Ectodermal cell (in vitro differentiated cells): ENCODE measurements at regions not wholly inside any gene's neighbourhood (a gene's known extent, or its start where the extent isn't known, plus 50 kb on each side); places are given as distances from the start of the nearest gene placed in this dataset.
A peak's percentile ranks its signal among the peaks of the same experiment; 100 is the strongest.
"Not testable (repeated sequence)": the region's sequence is repeated elsewhere in the genome, so short reads cannot be mapped to it uniquely, and the experiment has no call there.

Experiments
- H3K27ac ChIP-seq: 2 replicates; pipeline ENCODE4 v1.7.0; 2013; ENCODE audit warnings: mild to moderate bottlenecking, low read depth, low read length; ENCODE audit not compliant: insufficient read depth, poor library complexity, severe bottlenecking
- H3K27me3 ChIP-seq: 2 replicates; pipeline ENCODE4 v1.7.0; 2013; ENCODE audit warnings: mild to moderate bottlenecking, low read length; ENCODE audit not compliant: insufficient read depth, control insufficient read depth, poor library complexity, severe bottlenecking
- H3K36me3 ChIP-seq: one replicate; pipeline ENCODE4 v1.7.0; 2013; ENCODE audit warnings: low read length; ENCODE audit not compliant: control insufficient read depth, insufficient read depth
- H3K4me1 ChIP-seq: one replicate; pipeline ENCODE4 v1.7.0; 2013; ENCODE audit warnings: low read length; ENCODE audit not compliant: control insufficient read depth, insufficient read depth
- H3K4me3 ChIP-seq: 2 replicates; pipeline ENCODE4 v1.7.0; 2013; ENCODE audit warnings: low read depth, low read length, control low read depth; ENCODE audit not compliant: insufficient read depth
- H3K9me3 ChIP-seq: 2 replicates; pipeline ENCODE4 v1.7.0; 2013; ENCODE audit warnings: mild to moderate bottlenecking, low read length, moderate library complexity; ENCODE audit not compliant: control insufficient read depth
- WGBS, 2 experiments: methylation state at CpG; one replicate each; pipeline ENCODE4 v1.1.7; 2013; ENCODE audit warnings: missing lambda C conversion rate in 2 of 2; 5-methylcytosine and 5-hydroxymethylcytosine counted together

DNA sequence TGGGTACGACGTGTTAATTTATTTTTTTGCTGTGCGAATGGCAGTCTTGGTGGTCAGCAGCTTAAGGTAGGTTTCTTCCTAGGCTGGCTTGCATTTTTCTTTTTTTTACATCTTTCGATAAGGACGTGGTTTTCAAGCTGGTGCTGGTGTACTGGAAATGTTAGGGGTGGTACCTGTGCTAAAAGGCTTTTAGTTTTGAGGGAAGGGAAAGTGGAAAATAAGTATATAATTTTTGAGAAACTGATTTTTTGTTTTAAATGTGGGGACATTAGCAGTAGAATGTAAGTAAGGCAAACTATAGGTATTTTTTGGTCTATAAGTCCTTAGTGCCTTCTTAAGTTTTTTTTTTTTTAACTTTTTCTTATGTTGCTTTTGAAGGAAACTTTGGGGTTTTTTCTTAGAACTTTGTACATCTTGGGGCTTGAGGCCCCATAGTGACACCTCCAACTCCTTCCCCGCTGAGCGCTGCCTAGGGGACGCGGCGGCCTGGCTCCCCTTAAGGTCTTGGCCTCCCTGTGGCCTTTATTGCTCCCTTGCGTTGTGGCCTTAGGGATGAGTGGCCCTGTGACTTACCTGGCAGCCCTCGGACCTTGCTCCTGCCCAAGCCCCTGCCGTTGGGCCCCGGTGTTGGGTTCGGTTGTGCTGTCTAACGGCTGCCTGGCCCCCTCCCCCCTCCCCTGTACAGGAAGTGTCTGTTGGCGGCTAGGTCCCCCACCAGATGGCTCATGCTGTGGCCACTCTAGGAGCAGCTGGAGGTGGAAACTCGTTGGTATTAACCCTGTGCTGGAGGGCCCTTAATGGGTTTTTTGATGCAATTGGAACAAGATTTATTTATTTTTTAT, 88.0 kb upstream of the RPRML start:
- H3K27me3 ChIP-seq: no peaks in the 10 kb centered on the region
- H3K9me3 ChIP-seq: no peaks in the 10 kb centered on the region
- 21 to 24% methylated on average over 17 to 18 of the region's 18 CpGs for whole genome bisulfite sequencing, 2 experiments
- H3K36me3 ChIP-seq: no peaks in the 10 kb centered on the region
- peaks cover 3% of the 10 kb centered on the region for H3K4me1 ChIP-seq
- no peak overlapping the region for H3K27ac ChIP-seq
- H3K4me3 ChIP-seq: peak overlapping the region; percentile 92

- no peaks in the 10 kb centered on the region for H3K36me3 ChIP-seq
- WGBS, 2 experiments: 68% methylated on average over 5 to 6 of the region's 6 CpGs
- no peaks in the 10 kb centered on the region for H3K27me3 ChIP-seq
- H3K4me3 ChIP-seq: no peak overlapping the region
- no peak overlapping the region for H3K27ac ChIP-seq
- H3K9me3 ChIP-seq: no peaks in the 10 kb centered on the region
- peaks cover 3% of the 10 kb centered on the region for H3K4me1 ChIP-seq
Observed at GRCh38 chr17:47066095-47066494, 87.0 kb upstream of the RPRML start.

- peaks cover 3% of the 10 kb centered on the region for H3K4me1 ChIP-seq
- H3K36me3 ChIP-seq: no peaks in the 10 kb centered on the region
- H3K4me3 ChIP-seq: no peak overlapping the region
- 93 to 94% methylated on average over 4 to 5 of the region's 5 CpGs for WGBS, 2 experiments
- H3K9me3 ChIP-seq: no peaks in the 10 kb centered on the region
- no peak overlapping the region for H3K27ac ChIP-seq
- no peaks in the 10 kb centered on the region for H3K27me3 ChIP-seq
Observed at GRCh38 chr17:47064684-47065083, 85.6 kb upstream of the RPRML start.

DNA sequence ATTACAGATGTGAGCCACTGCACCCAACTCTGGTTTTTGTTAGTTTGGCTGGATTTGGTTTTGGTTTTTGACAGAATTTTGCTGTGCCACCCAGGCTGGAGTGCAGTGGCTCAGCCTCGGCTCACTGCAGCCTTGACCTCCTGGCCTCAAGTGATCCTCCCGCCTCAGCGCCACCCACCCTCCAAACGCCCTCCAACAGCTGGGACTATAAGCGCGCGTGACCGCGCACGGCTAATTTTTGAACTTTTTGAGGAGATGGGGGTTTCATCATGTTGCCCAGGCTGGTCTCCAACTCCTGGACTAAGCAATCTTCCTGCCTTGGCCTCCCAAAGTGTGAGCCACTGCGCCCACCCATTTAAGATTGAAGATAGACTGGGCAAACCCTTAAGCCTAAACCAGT, 84.4 kb upstream of the RPRML start:
- Histone ChIP-seq H3K4me3 (no peak overlapping the region), H3K36me3 (no peaks in the 10 kb centered on the region), H3K9me3 (no peaks in the 10 kb centered on the region), H3K27ac (no peak overlapping the region), H3K4me1 (peaks cover 3% of the 10 kb centered on the region), H3K27me3 (no peaks in the 10 kb centered on the region)
- WGBS, 2 experiments: 93 to 96% methylated on average over 11 of the region's 11 CpGs

DNA sequence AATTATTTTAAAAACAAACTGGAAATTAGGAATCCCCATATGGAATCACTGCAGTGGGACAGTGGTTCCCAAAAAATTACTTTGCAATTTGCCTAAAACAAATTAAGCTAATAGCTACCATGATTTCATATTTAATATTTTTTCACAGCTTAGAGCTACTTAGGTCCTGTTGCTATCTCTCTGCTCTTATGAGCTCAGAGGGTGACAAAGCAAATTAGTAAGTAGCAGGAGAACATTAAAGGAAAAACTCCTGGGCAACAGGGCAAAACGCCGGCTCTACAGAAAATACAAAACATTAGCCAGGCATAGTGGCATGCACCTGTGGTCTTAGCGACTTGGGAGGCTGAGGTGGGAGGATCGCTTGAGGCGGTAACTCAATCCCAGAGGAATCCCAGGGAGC, 83.8 kb upstream of the RPRML start:
- not testable (repeated sequence) for H3K27ac ChIP-seq, H3K4me3 ChIP-seq, H3K36me3 ChIP-seq, H3K27me3 ChIP-seq, H3K4me1 ChIP-seq, H3K9me3 ChIP-seq
- 96 to 99% methylated on average over 5 of the region's 5 CpGs for WGBS, 2 experiments

DNA sequence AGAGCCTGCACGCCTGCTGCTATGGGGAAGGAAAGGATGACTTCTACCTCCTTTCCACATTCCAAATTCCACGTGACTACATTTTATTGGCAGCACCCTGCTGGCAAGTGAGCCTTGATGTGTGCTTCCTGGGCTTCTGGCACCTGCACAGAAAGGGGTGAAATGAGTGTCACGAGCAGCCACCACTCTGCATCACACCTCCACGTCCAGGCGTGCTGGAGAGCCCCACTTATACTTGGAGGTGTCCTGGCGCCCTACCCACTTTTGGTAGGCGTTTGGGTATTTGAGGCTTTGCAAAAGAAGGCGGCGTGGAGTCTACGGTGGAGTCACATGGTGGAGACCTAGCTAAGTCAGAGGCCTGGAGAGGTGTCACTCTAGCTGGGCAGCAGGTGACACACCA, 81.0 kb upstream of the RPRML start:
- H3K36me3 ChIP-seq, H3K9me3 ChIP-seq, H3K4me1 ChIP-seq, H3K27me3 ChIP-seq, H3K27ac ChIP-seq, H3K4me3 ChIP-seq: not testable (repeated sequence)
- whole genome bisulfite sequencing, 2 experiments: 89 to 95% methylated on average over 9 to 10 of the region's 10 CpGs

DNA sequence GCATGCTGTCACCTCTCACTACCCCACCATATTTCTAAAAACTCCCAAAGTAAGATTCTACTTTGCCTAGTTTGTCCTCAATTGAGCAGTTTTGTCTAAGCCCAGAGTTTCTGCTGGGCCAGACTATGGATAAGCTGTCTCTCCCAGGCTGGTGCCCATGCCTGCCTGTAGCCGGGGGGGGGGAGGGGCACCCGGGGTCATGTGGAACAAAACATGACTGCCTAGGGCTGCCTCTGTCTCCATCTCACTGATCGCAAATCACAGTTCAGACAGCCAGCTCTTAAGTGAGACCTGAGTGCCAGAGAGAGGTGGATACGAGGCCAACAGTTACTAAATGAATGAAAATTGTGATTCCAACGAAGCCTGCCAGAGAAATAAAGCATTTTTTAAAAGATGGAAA, 78.8 kb upstream of the RPRML start:
- 91 to 94% methylated on average over 5 of the region's 5 CpGs for WGBS, 2 experiments

DNA sequence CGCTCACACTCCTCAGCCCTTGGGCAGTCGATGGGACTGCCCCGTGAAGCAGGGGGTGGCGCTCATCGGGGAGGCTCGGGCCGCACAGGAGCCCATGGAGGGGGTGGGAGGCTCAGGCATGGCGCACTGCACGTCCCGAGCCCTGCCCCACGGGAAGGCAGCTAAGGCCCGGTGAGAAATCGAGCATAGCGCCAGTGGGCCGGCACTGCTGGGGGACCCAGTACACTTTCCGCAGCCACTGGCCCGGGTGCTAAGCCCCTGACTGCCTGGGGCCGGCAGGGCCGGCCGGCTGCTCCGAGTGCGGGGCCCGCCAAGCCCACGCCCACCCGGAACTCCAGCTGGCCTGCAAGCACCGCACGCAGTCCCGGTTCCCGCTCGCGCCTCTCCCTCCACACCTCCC, 78.2 kb upstream of the RPRML start:
- 97% methylated on average over 31 of the region's 31 CpGs for WGBS, 2 experiments

More for the DNA sequence above, 78.8 kb upstream of the RPRML start:
- Histone ChIP-seq H3K9me3 (no peaks in the 10 kb centered on the region), H3K4me3 (no peak overlapping the region), H3K27ac (no peak overlapping the region), H3K36me3 (no peaks in the 10 kb centered on the region), H3K27me3 (no peaks in the 10 kb centered on the region), H3K4me1 (no peaks in the 10 kb centered on the region)

DNA sequence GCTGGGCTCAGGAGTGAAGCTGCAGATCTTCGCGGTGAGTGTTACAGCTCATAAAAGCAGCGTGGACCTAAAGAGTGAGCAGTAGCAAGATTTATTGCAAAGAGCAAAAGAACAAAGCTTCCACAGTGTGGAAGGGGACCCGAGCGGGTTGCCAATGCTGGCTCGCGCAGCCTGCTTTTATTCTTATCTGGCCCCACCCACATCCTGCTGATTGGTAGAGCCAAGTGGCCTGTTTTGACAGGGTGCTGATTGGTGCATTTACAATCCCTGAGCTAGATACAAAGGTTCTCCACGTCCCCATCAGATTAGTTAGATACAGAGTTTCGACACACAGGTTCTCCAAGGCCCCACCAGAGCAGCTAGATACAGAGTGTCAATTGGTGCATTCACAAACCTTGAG, 77.6 kb upstream of the RPRML start:
- not testable (repeated sequence) for H3K9me3 ChIP-seq, H3K4me1 ChIP-seq, H3K27ac ChIP-seq, H3K4me3 ChIP-seq, H3K36me3 ChIP-seq, H3K27me3 ChIP-seq
- WGBS, 2 experiments: 93 to 99% methylated on average over 7 of the region's 9 CpGs

More for the DNA sequence above, 78.2 kb upstream of the RPRML start:
- not testable (repeated sequence) for H3K36me3 ChIP-seq, H3K4me3 ChIP-seq, H3K27me3 ChIP-seq, H3K4me1 ChIP-seq, H3K27ac ChIP-seq, H3K9me3 ChIP-seq
